ENCODE measurements at regions not wholly inside any gene's neighbourhood (a gene's known extent, or its start where the extent isn't known, plus 50 kb on each side); places are given as distances from the start of the nearest gene placed in this dataset.
A peak's percentile ranks its signal among the peaks of the same experiment; 100 is the strongest.

GRCh38 chr6:19303383-19303782 lies 533.8 kb upstream of the ID4 start:
- DNase-seq = peak; percentile 6 to 50
- no peak for FAIRE-seq
- Histone ChIP-seq H3K27ac (ENCODE audit: low read depth in 1 of 3, low read length in 2 of 3) (no peak overlapping the region), H3K36me3 (ENCODE audit: control insufficient read depth in 3 of 3, insufficient read depth in 2 of 3, low read depth in 1 of 3, low read length in 3 of 3) (no peaks in the 10 kb centered on the region), H3K27me3 (ENCODE audit: control insufficient read depth in 3 of 3, insufficient read depth in 3 of 3, low read length in 3 of 3) (no peaks in the 10 kb centered on the region), H3K4me3 (ENCODE audit: low read depth in 1 of 3, low read length in 3 of 3) (no peak overlapping the region), H3K4me1 (ENCODE audit: control insufficient read depth in 3 of 3, insufficient read depth in 2 of 3, low read depth in 1 of 3, low read length in 2 of 3) (no peaks in the 10 kb centered on the region), H3K9me3 (ENCODE audit: control insufficient read depth in 2 of 2, insufficient read depth in 1 of 2, low read depth in 1 of 2, low read length in 1 of 2) (no peaks in the 10 kb centered on the region)
- WGBS, 3 donors = 22 to 39% (median 29%) methylated on average over 5 of the region's 5 CpGs

GRCh38 chr6:19309661-19310060 lies 527.5 kb upstream of the ID4 start:
- no peaks in the 10 kb centered on the region for H3K9me3 ChIP-seq (ENCODE audit: control insufficient read depth in 2 of 2, insufficient read depth in 1 of 2, low read depth in 1 of 2, low read length in 1 of 2)
- H3K36me3 ChIP-seq (ENCODE audit: control insufficient read depth in 3 of 3, insufficient read depth in 2 of 3, low read depth in 1 of 3, low read length in 3 of 3) = no peaks in the 10 kb centered on the region
- H3K27ac ChIP-seq (ENCODE audit: low read depth in 1 of 3, low read length in 2 of 3) = no peak overlapping the region
- FAIRE-seq (no peak), DNase-seq (no peak)
- 71 to 92% (median 92%) methylated on average over 1 of the region's 1 CpG for WGBS, 3 donors
- H3K27me3 ChIP-seq (ENCODE audit: control insufficient read depth in 3 of 3, insufficient read depth in 3 of 3, low read length in 3 of 3) = no peaks in the 10 kb centered on the region
- no peaks in the 10 kb centered on the region for H3K4me1 ChIP-seq (ENCODE audit: control insufficient read depth in 3 of 3, insufficient read depth in 2 of 3, low read depth in 1 of 3, low read length in 2 of 3)
- H3K4me3 ChIP-seq (ENCODE audit: low read depth in 1 of 3, low read length in 3 of 3) = no peak overlapping the region

- DNase-seq (no peak), FAIRE-seq (no peak)
- Histone ChIP-seq H3K4me3 (ENCODE audit: low read depth in 1 of 3, low read length in 3 of 3) (no peak overlapping the region), H3K27ac (ENCODE audit: low read depth in 1 of 3, low read length in 2 of 3) (no peak overlapping the region), H3K4me1 (ENCODE audit: control insufficient read depth in 3 of 3, insufficient read depth in 2 of 3, low read depth in 1 of 3, low read length in 2 of 3) (no peaks in the 10 kb centered on the region), H3K27me3 (ENCODE audit: control insufficient read depth in 3 of 3, insufficient read depth in 3 of 3, low read length in 3 of 3) (no peaks in the 10 kb centered on the region), H3K36me3 (ENCODE audit: control insufficient read depth in 3 of 3, insufficient read depth in 2 of 3, low read depth in 1 of 3, low read length in 3 of 3) (no peaks in the 10 kb centered on the region), H3K9me3 (ENCODE audit: control insufficient read depth in 2 of 2, insufficient read depth in 1 of 2, low read depth in 1 of 2, low read length in 1 of 2) (no peaks in the 10 kb centered on the region)
- WGBS, 3 donors = 43 to 71% (median 46%) methylated on average over 3 of the region's 3 CpGs
Measured at GRCh38 chr6:19311786-19312185, 525.4 kb upstream of the ID4 start.

- FAIRE-seq = no peak
- WGBS, 3 donors = 22 to 34% (median 22%) methylated on average over 5 of the region's 5 CpGs
- no peak for DNase-seq
- no peaks in the 10 kb centered on the region for H3K27me3 ChIP-seq (ENCODE audit: control insufficient read depth in 3 of 3, insufficient read depth in 3 of 3, low read length in 3 of 3)
- no peaks in the 10 kb centered on the region for H3K9me3 ChIP-seq (ENCODE audit: control insufficient read depth in 2 of 2, insufficient read depth in 1 of 2, low read depth in 1 of 2, low read length in 1 of 2)
- H3K36me3 ChIP-seq (ENCODE audit: control insufficient read depth in 3 of 3, insufficient read depth in 2 of 3, low read depth in 1 of 3, low read length in 3 of 3) = no peaks in the 10 kb centered on the region
- H3K4me1 ChIP-seq (ENCODE audit: control insufficient read depth in 3 of 3, insufficient read depth in 2 of 3, low read depth in 1 of 3, low read length in 2 of 3) = no peaks in the 10 kb centered on the region
- H3K4me3 ChIP-seq (ENCODE audit: low read depth in 1 of 3, low read length in 3 of 3) = no peak overlapping the region
- H3K27ac ChIP-seq (ENCODE audit: low read depth in 1 of 3, low read length in 2 of 3) = no peak overlapping the region
Measured at GRCh38 chr6:19312241-19312978, 524.8 kb upstream of the ID4 start.

GRCh38 chr6:19317431-19317986 lies 519.7 kb upstream of the ID4 start:
- Histone ChIP-seq H3K27me3 (ENCODE audit: control insufficient read depth in 3 of 3, insufficient read depth in 3 of 3, low read length in 3 of 3) (no peaks in the 10 kb centered on the region), H3K36me3 (ENCODE audit: control insufficient read depth in 3 of 3, insufficient read depth in 2 of 3, low read depth in 1 of 3, low read length in 3 of 3) (no peaks in the 10 kb centered on the region), H3K27ac (ENCODE audit: low read depth in 1 of 3, low read length in 2 of 3) (no peak overlapping the region), H3K4me3 (ENCODE audit: low read depth in 1 of 3, low read length in 3 of 3) (no peak overlapping the region), H3K4me1 (ENCODE audit: control insufficient read depth in 3 of 3, insufficient read depth in 2 of 3, low read depth in 1 of 3, low read length in 2 of 3) (no peaks in the 10 kb centered on the region), H3K9me3 (ENCODE audit: control insufficient read depth in 2 of 2, insufficient read depth in 1 of 2, low read depth in 1 of 2, low read length in 1 of 2) (no peaks in the 10 kb centered on the region)
- no peak for FAIRE-seq
- 36 to 46% (median 43%) methylated on average over 3 of the region's 3 CpGs for WGBS, 3 donors
- DNase-seq = peak in 1 of 2 donors; percentile 10

- Histone ChIP-seq H3K4me1 (ENCODE audit: control insufficient read depth in 3 of 3, insufficient read depth in 2 of 3, low read depth in 1 of 3, low read length in 2 of 3) (no peaks in the 10 kb centered on the region), H3K9me3 (ENCODE audit: control insufficient read depth in 2 of 2, insufficient read depth in 1 of 2, low read depth in 1 of 2, low read length in 1 of 2) (no peaks in the 10 kb centered on the region), H3K4me3 (ENCODE audit: low read depth in 1 of 3, low read length in 3 of 3) (no peak overlapping the region), H3K27me3 (ENCODE audit: control insufficient read depth in 3 of 3, insufficient read depth in 3 of 3, low read length in 3 of 3) (no peaks in the 10 kb centered on the region), H3K36me3 (ENCODE audit: control insufficient read depth in 3 of 3, insufficient read depth in 2 of 3, low read depth in 1 of 3, low read length in 3 of 3) (no peaks in the 10 kb centered on the region), H3K27ac (ENCODE audit: low read depth in 1 of 3, low read length in 2 of 3) (no peak overlapping the region)
- 90 to 96% (median 91%) methylated on average over 1 of the region's 1 CpG for WGBS, 3 donors
- no peak for DNase-seq
- no peak for FAIRE-seq
Measured at GRCh38 chr6:19319005-19319404, 518.2 kb upstream of the ID4 start.

GRCh38 chr6:19320111-19320581 lies 517.0 kb upstream of the ID4 start:
- Histone ChIP-seq H3K27me3 (ENCODE audit: control insufficient read depth in 3 of 3, insufficient read depth in 3 of 3, low read length in 3 of 3) (no peaks in the 10 kb centered on the region), H3K27ac (ENCODE audit: low read depth in 1 of 3, low read length in 2 of 3) (no peak overlapping the region), H3K36me3 (ENCODE audit: control insufficient read depth in 3 of 3, insufficient read depth in 2 of 3, low read depth in 1 of 3, low read length in 3 of 3) (no peaks in the 10 kb centered on the region), H3K9me3 (ENCODE audit: control insufficient read depth in 2 of 2, insufficient read depth in 1 of 2, low read depth in 1 of 2, low read length in 1 of 2) (no peaks in the 10 kb centered on the region), H3K4me1 (ENCODE audit: control insufficient read depth in 3 of 3, insufficient read depth in 2 of 3, low read depth in 1 of 3, low read length in 2 of 3) (no peaks in the 10 kb centered on the region), H3K4me3 (ENCODE audit: low read depth in 1 of 3, low read length in 3 of 3) (no peak overlapping the region)
- DNase-seq = no peak
- FAIRE-seq = no peak
- WGBS, 3 donors = 71 to 79% (median 71%) methylated on average over 3 of the region's 3 CpGs

- no peaks in the 10 kb centered on the region for H3K4me1 ChIP-seq (ENCODE audit: control insufficient read depth in 3 of 3, insufficient read depth in 2 of 3, low read depth in 1 of 3, low read length in 2 of 3)
- no peak for FAIRE-seq
- WGBS, 3 donors = 71 to 77% (median 74%) methylated on average over 5 of the region's 5 CpGs
- H3K9me3 ChIP-seq (ENCODE audit: control insufficient read depth in 2 of 2, insufficient read depth in 1 of 2, low read depth in 1 of 2, low read length in 1 of 2) = no peaks in the 10 kb centered on the region
- no peak overlapping the region for H3K4me3 ChIP-seq (ENCODE audit: low read depth in 1 of 3, low read length in 3 of 3)
- H3K27me3 ChIP-seq (ENCODE audit: control insufficient read depth in 3 of 3, insufficient read depth in 3 of 3, low read length in 3 of 3) = no peaks in the 10 kb centered on the region
- no peaks in the 10 kb centered on the region for H3K36me3 ChIP-seq (ENCODE audit: control insufficient read depth in 3 of 3, insufficient read depth in 2 of 3, low read depth in 1 of 3, low read length in 3 of 3)
- H3K27ac ChIP-seq (ENCODE audit: low read depth in 1 of 3, low read length in 2 of 3) = no peak overlapping the region
- DNase-seq = no peak
Measured at GRCh38 chr6:19322691-19323485, 514.3 kb upstream of the ID4 start.

Measured in small intestine (tissue), 7 donors.